SIG-M5 treated with dmso at 0.1 percent for 504 hours (cell line): ENCODE measurements at regions not wholly inside any gene's neighbourhood (a gene's known extent, or its start where the extent isn't known, plus 50 kb on each side); places are given as distances from the start of the nearest gene placed in this dataset.

Source experiments
- DNase-seq: peaks from one replicate; lab custom pipeline; 2025; ENCODE audit not compliant: unreplicated experiment; lab: John Stamatoyannopoulos, UW

- DNase-seq: no peak
Measured at GRCh38 chr5:137567226-137567625, 68.1 kb upstream of the SPOCK1 start.

GRCh38 chr5:137566780-137567179 is 67.7 kb upstream of the SPOCK1 start:
- DNase-seq: no peak

- DNase-seq: no peak
Measured at GRCh38 chr5:137566118-137566541, 67.0 kb upstream of the SPOCK1 start.

GRCh38 chr5:137565450-137565849 is 66.3 kb upstream of the SPOCK1 start:
- DNase-seq: no peak

- no peak for DNase-seq
Measured at GRCh38 chr5:137564398-137564961, 65.4 kb upstream of the SPOCK1 start.

GRCh38 chr5:137563646-137564397 is 64.7 kb upstream of the SPOCK1 start:
- DNase-seq: peak; percentile 93

GRCh38 chr5:137563301-137563645 is 64.1 kb upstream of the SPOCK1 start:
- DNase-seq: no peak

- no peak for DNase-seq
Measured at GRCh38 chr5:137561608-137562007, 62.5 kb upstream of the SPOCK1 start.

- DNase-seq: no peak
Measured at GRCh38 chr5:137560420-137560819, 61.3 kb upstream of the SPOCK1 start.
